ENCODE measurements at regions not wholly inside any gene's neighbourhood (a gene's known extent, or its start where the extent isn't known, plus 50 kb on each side); places are given as distances from the start of the nearest gene placed in this dataset.

- H3K27me3 ChIP-seq (replicated peaks in 1 of 2; ENCODE audit: control insufficient read depth in 2 of 2, insufficient read depth in 2 of 2, low read length in 1 of 2), result no peaks in the 10 kb centered on the region
- no peak overlapping the region for H3K27ac ChIP-seq (ENCODE audit: control insufficient read depth, insufficient read depth)
- no peak overlapping the region for H3K4me3 ChIP-seq
- no peaks in the 10 kb centered on the region for H4K20me1 ChIP-seq (ENCODE audit: control insufficient read depth, insufficient read depth)
- no peaks in the 10 kb centered on the region for H3K36me3 ChIP-seq (ENCODE audit: control insufficient read depth in 2 of 2, insufficient read depth in 2 of 2, low read length in 1 of 2)
- SMC1A ChIA-PET (ENCODE audit: uncharacterized antibody, unreplicated experiment), result no interaction called here
- no peaks in the 10 kb centered on the region for H3K4me1 ChIP-seq (ENCODE audit: control insufficient read depth, insufficient read depth, low read length)
- BruUV-seq (replicated peaks), result no TSS peak
- CTCF ChIA-PET, result no interaction called here
- no peaks in the 10 kb centered on the region for H3K79me2 ChIP-seq (ENCODE audit: control insufficient read depth, insufficient read depth, low read length)
- WGBS (ENCODE audit: insufficient coverage, insufficient replicate concordance, low lambda C conversion rate, missing lambda C conversion rate), result 50% methylated on average over 8 of the region's 8 CpGs
- intact Hi-C loops (cut with micrococcal nuclease; ENCODE audit: unreplicated experiment) (no loop called here), in situ Hi-C loops (cut with MboI) (no loop called here)
- H3K9me3 ChIP-seq (replicated peaks; ENCODE audit: control insufficient read depth, insufficient read depth, low read length), result no peaks in the 10 kb centered on the region
- no peak overlapping the region for H2AFZ ChIP-seq (ENCODE audit: control insufficient read depth, low read depth, low read length)
- no peak overlapping the region for H3K9ac ChIP-seq (ENCODE audit: control insufficient read depth, insufficient read depth, low read length)
- POLR2A ChIA-PET, result no interaction called here
- TF ChIP-seq SUZ12 (IDR thresholded peaks at IDR 0.05; ENCODE audit: unreplicated experiment) (no peak), NFYB (IDR thresholded peaks at IDR 0.05; ENCODE audit: insufficient read depth, low read depth, low read length) (no peak), TCF7 (IDR thresholded peaks at IDR 0.05; ENCODE audit: borderline replicate concordance) (no peak), POLR2AphosphoS2 (IDR thresholded peaks at IDR 0.05; ENCODE audit: low read depth, low read length) (no peak), SMARCA5 (IDR thresholded peaks at IDR 0.05) (no peak), ATF7 (IDR thresholded peaks at IDR 0.05; ENCODE audit: low read depth) (no peak), RELA (IDR thresholded peaks at IDR 0.05; ENCODE audit: borderline replicate concordance, partially characterized antibody) (no peak), PBX3 (IDR thresholded peaks at IDR 0.05; ENCODE audit: insufficient replicate concordance, low read depth, low read length) (no peak), TAF1 (IDR thresholded peaks at IDR 0.05; ENCODE audit: borderline replicate concordance, low read depth, low read length) (no peak), NRF1 (conservative IDR thresholded peaks at IDR 0.05; ENCODE audit: low read depth, low read length) (no peak), JUND (IDR thresholded peaks at IDR 0.05; ENCODE audit: low read depth, low read length) (no peak), PKNOX1 (IDR thresholded peaks at IDR 0.05) (no peak), CREB1 (IDR thresholded peaks at IDR 0.05; ENCODE audit: low read depth) (no peak), ZBED1 (IDR thresholded peaks at IDR 0.05; ENCODE audit: borderline replicate concordance) (no peak), CEBPB (IDR thresholded peaks at IDR 0.05; ENCODE audit: borderline replicate concordance in 1 of 2, low read depth in 2 of 2, low read length in 2 of 2) (no peak), PAX5 (IDR thresholded peaks at IDR 0.05; ENCODE audit: borderline replicate concordance, low read depth, low read length) (no peak), RAD51 (IDR thresholded peaks at IDR 0.05) (no peak), CBX5 (IDR thresholded peaks at IDR 0.05; ENCODE audit: low read depth) (no peak)
- RAD21 ChIA-PET (ENCODE audit: unreplicated experiment), result no interaction called here
- no peak overlapping the region for H3K4me2 ChIP-seq (ENCODE audit: control insufficient read depth, insufficient read depth)
- ATAC-seq (no peak), FAIRE-seq (no peak), DNase-seq (ENCODE audit: low read depth, low spot score) (no peak)
Measured at GRCh38 chr16:73226675-73227074, 178.7 kb upstream of the ZFHX3 start.
